ENCODE measurements at regions not wholly inside any gene's neighbourhood (a gene's known extent, or its start where the extent isn't known, plus 50 kb on each side); places are given as distances from the start of the nearest gene placed in this dataset.

DNA sequence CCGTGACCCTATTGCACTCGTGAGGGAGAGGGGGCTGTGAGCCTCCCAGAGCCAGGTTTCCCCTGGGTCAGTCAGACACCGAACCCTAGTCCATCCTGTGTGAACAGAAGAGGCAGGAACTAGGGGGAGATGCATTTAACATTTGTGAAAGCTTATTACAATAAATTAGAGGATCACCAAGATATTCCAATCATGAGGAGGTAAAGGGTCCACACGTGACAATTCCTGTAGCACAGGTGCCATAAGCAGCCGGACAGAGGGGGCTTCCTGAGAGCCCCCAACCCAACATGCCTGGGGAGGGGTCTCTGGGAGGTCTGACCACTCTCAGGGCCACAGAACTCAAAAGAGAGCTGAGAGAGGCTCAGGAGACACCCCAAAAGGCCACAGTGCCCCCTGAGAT, 93.3 kb downstream of the KCNF1 start:
- no peaks in the 10 kb centered on the region for H3K9me3 ChIP-seq
- H3K27me3 ChIP-seq = no peaks in the 10 kb centered on the region
- no peaks in the 10 kb centered on the region for H3K36me3 ChIP-seq
- ATAC-seq = no peak
- no peaks in the 10 kb centered on the region for H3K4me1 ChIP-seq
- DNase-seq = no peak
- TF ChIP-seq, protein P1, sequence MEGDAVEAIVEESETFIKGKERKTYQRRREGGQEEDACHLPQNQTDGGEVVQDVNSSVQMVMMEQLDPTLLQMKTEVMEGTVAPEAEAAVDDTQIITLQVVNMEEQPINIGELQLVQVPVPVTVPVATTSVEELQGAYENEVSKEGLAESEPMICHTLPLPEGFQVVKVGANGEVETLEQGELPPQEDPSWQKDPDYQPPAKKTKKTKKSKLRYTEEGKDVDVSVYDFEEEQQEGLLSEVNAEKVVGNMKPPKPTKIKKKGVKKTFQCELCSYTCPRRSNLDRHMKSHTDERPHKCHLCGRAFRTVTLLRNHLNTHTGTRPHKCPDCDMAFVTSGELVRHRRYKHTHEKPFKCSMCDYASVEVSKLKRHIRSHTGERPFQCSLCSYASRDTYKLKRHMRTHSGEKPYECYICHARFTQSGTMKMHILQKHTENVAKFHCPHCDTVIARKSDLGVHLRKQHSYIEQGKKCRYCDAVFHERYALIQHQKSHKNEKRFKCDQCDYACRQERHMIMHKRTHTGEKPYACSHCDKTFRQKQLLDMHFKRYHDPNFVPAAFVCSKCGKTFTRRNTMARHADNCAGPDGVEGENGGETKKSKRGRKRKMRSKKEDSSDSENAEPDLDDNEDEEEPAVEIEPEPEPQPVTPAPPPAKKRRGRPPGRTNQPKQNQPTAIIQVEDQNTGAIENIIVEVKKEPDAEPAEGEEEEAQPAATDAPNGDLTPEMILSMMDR (IDR thresholded peaks at IDR 0.05) = no peak
- no peak overlapping the region for H3K27ac ChIP-seq
- intact Hi-C loops (cut with DNase I) = no loop called here
- no peak overlapping the region for H3K4me3 ChIP-seq

DNA sequence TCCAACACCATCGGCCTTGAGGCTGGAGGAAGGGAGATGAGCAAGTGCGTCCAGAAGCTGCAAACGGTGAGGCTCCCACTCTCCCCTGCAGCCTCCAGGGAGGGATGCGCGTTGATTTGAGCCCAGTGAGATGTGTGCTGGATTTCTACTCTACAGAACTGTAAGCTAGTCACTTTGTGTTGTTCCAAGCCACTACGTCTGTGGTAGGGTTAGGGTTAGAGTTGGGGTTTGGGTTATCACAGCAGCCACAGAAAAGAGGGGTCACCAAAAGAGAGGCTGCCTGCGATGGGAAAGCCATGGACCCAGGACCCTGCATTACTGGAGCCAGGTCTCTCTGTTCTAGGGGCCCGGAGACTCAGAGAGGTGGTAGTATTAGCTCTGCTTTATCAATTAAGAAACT, 94.5 kb downstream of the KCNF1 start:
- Histone ChIP-seq H3K4me1 (no peaks in the 10 kb centered on the region), H3K4me3 (no peak overlapping the region), H3K9me3 (no peaks in the 10 kb centered on the region), H3K27me3 (no peaks in the 10 kb centered on the region), H3K36me3 (no peaks in the 10 kb centered on the region), H3K27ac (no peak overlapping the region)
- DNase-seq (no peak), ATAC-seq (no peak)
- intact Hi-C loops (cut with DNase I) = no loop called here
- TF ChIP-seq, protein P1 (IDR thresholded peaks at IDR 0.05) = no peak

DNA sequence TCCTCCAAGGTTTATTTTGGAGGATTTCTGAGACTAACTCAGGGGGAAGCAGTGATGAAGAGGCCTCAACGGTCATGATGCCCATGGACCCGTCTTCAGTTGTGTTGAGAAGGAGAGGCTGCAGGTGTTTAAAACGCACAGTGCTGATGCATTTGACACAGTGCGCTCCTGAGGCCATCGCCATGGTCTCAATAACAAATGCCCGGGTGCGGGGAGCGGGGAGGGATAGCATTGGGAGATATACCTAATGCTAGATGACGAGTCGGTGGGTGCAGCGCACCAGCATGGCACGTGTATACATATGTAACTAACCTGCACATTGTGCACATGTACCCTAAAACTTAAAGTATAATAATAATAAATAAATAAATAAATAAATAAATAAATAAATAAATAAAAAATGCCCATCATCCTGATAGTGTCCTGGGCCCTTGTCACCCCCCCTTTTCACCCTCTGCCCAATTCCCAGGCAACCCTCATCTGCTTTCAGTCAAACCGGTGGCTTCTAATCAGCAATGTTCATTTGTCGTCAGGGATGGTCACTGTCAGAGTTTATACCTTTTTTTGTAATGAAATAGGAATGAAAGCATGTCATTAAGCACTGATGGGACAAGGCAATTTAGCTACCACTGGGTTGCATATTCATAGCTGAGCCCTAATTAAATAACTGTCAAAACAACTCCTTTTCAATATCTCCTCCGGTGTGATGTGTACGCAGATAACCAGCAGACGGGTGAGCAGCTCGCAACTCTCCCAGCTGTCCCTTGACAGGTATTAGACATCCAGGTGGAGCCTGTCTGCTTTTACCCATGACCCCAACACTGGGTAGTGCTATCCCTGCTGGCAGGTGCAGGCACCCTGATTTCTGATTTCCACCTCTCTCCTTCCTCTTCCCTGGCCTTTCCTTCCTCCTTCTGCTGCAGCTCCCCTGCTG, 95.9 kb downstream of the KCNF1 start:
- intact Hi-C loops (cut with DNase I) = no loop called here
- H3K27ac ChIP-seq = no peak overlapping the region
- ATAC-seq = no peak
- H3K27me3 ChIP-seq = no peaks in the 10 kb centered on the region
- TF ChIP-seq, protein P1 (IDR thresholded peaks at IDR 0.05) = no peak
- no peaks in the 10 kb centered on the region for H3K4me1 ChIP-seq
- DNase-seq = no peak
- H3K9me3 ChIP-seq = no peaks in the 10 kb centered on the region
- no peaks in the 10 kb centered on the region for H3K36me3 ChIP-seq
- no peak overlapping the region for H3K4me3 ChIP-seq

DNA sequence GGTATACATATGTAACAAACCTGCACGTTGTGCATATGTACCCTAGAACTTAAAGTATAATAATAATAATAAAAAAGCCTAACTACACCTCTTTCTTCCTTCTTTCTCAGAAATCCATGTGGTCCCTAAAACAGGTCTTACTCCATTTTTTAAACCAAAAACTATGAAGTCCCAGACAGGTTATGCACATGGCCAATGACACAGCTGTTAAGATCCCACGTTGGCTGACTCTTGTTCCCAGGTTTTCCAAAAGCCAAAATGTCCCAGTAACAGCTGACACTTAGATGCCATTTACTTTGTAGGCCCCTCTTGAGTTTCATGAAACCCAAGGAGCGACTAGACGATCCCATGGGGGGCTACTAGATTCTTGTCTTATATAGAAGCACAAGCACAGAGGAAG, 97.0 kb downstream of the KCNF1 start:
- no peaks in the 10 kb centered on the region for H3K27me3 ChIP-seq
- H3K9me3 ChIP-seq = no peaks in the 10 kb centered on the region
- intact Hi-C loops (cut with DNase I) = no loop called here
- DNase-seq = no peak
- H3K27ac ChIP-seq = no peak overlapping the region
- no peaks in the 10 kb centered on the region for H3K4me1 ChIP-seq
- TF ChIP-seq, protein P1 (IDR thresholded peaks at IDR 0.05) = no peak
- H3K36me3 ChIP-seq = no peaks in the 10 kb centered on the region
- ATAC-seq = no peak
- H3K4me3 ChIP-seq = no peak overlapping the region

DNA sequence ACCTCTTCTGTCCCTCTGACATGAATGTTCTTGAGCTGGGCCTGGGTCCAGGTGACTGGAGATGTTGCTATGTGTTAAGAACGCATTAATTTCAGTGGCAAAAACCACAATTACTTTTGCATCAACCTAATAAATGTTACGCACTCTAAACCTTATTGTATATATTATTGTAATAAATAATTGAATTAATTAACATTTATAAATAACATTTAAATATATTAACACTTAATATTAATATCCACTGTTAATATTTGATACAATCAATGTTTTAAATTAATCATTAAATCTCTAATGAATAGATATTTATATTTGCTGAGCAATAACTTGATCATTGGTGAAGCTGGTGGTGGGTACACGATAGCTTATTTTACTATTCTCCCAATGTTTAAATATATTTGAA, 97.4 kb downstream of the KCNF1 start:
- H3K9me3 ChIP-seq = no peaks in the 10 kb centered on the region
- no peak overlapping the region for H3K4me3 ChIP-seq
- no peak overlapping the region for H3K27ac ChIP-seq
- H3K36me3 ChIP-seq = no peaks in the 10 kb centered on the region
- TF ChIP-seq, protein P1 (IDR thresholded peaks at IDR 0.05) = no peak
- ATAC-seq (no peak), DNase-seq (no peak)
- no peaks in the 10 kb centered on the region for H3K27me3 ChIP-seq
- intact Hi-C loops (cut with DNase I) = no loop called here
- no peaks in the 10 kb centered on the region for H3K4me1 ChIP-seq

Data from upper lobe of right lung (tissue), 1 donor.